K562 (cell line): ENCODE measurements at regions not wholly inside any gene's neighbourhood (a gene's known extent, or its start where the extent isn't known, plus 50 kb on each side); places are given as distances from the start of the nearest gene placed in this dataset.

Experiments
- ATAC-seq: fragments of 200-7000 bp; cut with Tn5 transposase; 3 replicates; pipeline ENCODE4 v1.9.1; 2020; ENCODE audit warnings: moderate library complexity
- BruUV-seq: library from RNA; stranded (reverse); fragments of 400-500 nt; replicated peaks from 2 replicates; lab custom pipeline; 2021; lab: Mats Ljungman, UMichigan
- CTCF ChIA-PET: fragments of 300-600 bp; formaldehyde crosslinking; extraction: SDS; loops from one replicate; lab custom pipeline; 2021; ENCODE audit warnings: low intra/inter-chr PET ratio; lab: Yijun Ruan, JAX
- POLR2A ChIA-PET: fragments of 300-600, 350-650 bp; sonication (Branson Sonifier 250); formaldehyde crosslinking; extraction: SDS; loops from one replicate; lab custom pipeline; 2021; ENCODE audit warnings: antibody characterized with exemption, inconsistent platforms; lab: Yijun Ruan, JAX
- DNase-seq, 4 experiments: peaks; one replicate each; pipeline versions ENCODE4 v3.0.0 to v3.0.0-alpha.2; 2011 to 2018; ENCODE audit warnings: low spot score in 3 of 4, mixed read lengths in 3 of 4; ENCODE audit errors: extremely low read depth in 1 of 4
- FAIRE-seq: peaks from 2 replicates; lab custom pipeline; 2011; peaks lifted over from hg19 to GRCh38; lab: Jason Lieb, UNC
- H2AFZ ChIP-seq: 2 replicates; pipeline ENCODE4 v1.6.0; 2011; ENCODE audit warnings: low read depth, low read length, control low read depth, inconsistent platforms
- H3K27ac ChIP-seq: fragments of 200-600 bp; 3 replicates; pipeline ENCODE4 v1.8.0; 2011; ENCODE audit warnings: low read depth, mild to moderate bottlenecking, control low read depth, inconsistent platforms, low read length, moderate library complexity, mixed read lengths; ENCODE audit errors: extremely low read depth
- H3K27me3 ChIP-seq, 2 experiments: fragments of 300-600 bp in 1 of 2; 2 replicates in 1 of 2; 3 replicates in 1 of 2; pipeline versions ENCODE4 v1.6.0 to v1.8.0; 2011; ENCODE audit warnings: inconsistent platforms in 2 of 2, low read length in 2 of 2, mild to moderate bottlenecking in 1 of 2, mixed read lengths in 1 of 2, moderate library complexity in 1 of 2; ENCODE audit not compliant: control insufficient read depth in 2 of 2, insufficient read depth in 2 of 2
- H3K36me3 ChIP-seq: fragments of 300-600 bp; 3 replicates; pipeline ENCODE4 v1.8.0; 2011; ENCODE audit warnings: mild to moderate bottlenecking, low read length, inconsistent platforms; ENCODE audit not compliant: control insufficient read depth, insufficient read depth
- H3K4me1 ChIP-seq, 2 experiments: fragments of 200-600 bp in 1 of 2; replicated peaks in 1 of 2; 2 replicates in 1 of 2; 3 replicates in 1 of 2; pipeline versions ENCODE4 v1.5.1 to v1.8.0; 2011; ENCODE audit warnings: inconsistent platforms in 2 of 2, low read length in 2 of 2, mild to moderate bottlenecking in 1 of 2, mixed read lengths in 1 of 2, moderate library complexity in 1 of 2; ENCODE audit not compliant: control insufficient read depth in 2 of 2, insufficient read depth in 2 of 2
- H3K4me2 ChIP-seq: 2 replicates; pipeline ENCODE4 v1.6.1; 2011; ENCODE audit warnings: low read length, control low read depth, inconsistent platforms, mixed read lengths; ENCODE audit not compliant: insufficient read depth
- H3K4me3 ChIP-seq: fragments of 200-600 bp; sonication (generic), shearing (Covaris generic); 2 replicates; pipeline ENCODE4 v1.5.1; 2016; ENCODE audit warnings: control low read depth, inconsistent platforms
- H3K79me2 ChIP-seq: fragments of 200-600 bp; 3 replicates; pipeline ENCODE4 v1.8.0; 2011; ENCODE audit warnings: low read length, inconsistent platforms; ENCODE audit not compliant: control insufficient read depth, insufficient read depth
- H3K9ac ChIP-seq, 2 experiments: 2 replicates each; pipeline versions ENCODE4 v1.6.0 to v1.6.1; 2011; ENCODE audit warnings: low read depth in 2 of 2, low read length in 2 of 2, control low read depth in 1 of 2, inconsistent platforms in 1 of 2, mild to moderate bottlenecking in 1 of 2, mixed read lengths in 1 of 2; ENCODE audit not compliant: insufficient read depth in 1 of 2
- H3K9me1 ChIP-seq: one replicate; pipeline ENCODE4 v1.6.0; 2011; ENCODE audit warnings: inconsistent platforms, mild to moderate bottlenecking, low read length, moderate library complexity; ENCODE audit not compliant: control insufficient read depth, insufficient read depth
- H3K9me3 ChIP-seq: replicated peaks from 2 replicates; pipeline ENCODE4 v1.5.1; 2011; ENCODE audit warnings: low read depth, low read length, inconsistent platforms; ENCODE audit not compliant: control insufficient read depth, insufficient read depth
- H4K20me1 ChIP-seq: replicated peaks from 2 replicates; pipeline ENCODE4 v1.6.1; 2011; ENCODE audit warnings: low read length, inconsistent platforms, mixed read lengths; ENCODE audit not compliant: control insufficient read depth, insufficient read depth
- MED1 ChIP-seq: sonication (generic); formaldehyde crosslinking; IDR thresholded peaks from 2 replicates; pipeline ENCODE4 v1.8.1; 2023; ENCODE audit warnings: missing genetic modification reagents, borderline replicate concordance
- NONO ChIP-seq, 2 experiments: fragments of 200-400 bp in 1 of 2; fragments of 450-650 bp in 1 of 2; formaldehyde crosslinking in 1 of 2; IDR thresholded peaks; 2 replicates each; pipeline ENCODE4 v1.6.1; 2017; ENCODE audit warnings: low read depth in 2 of 2, mild to moderate bottlenecking in 2 of 2, moderate library complexity in 2 of 2, low read length in 1 of 2
- NR2C2 ChIP-seq, 2 experiments: fragments of 200-800 bp in 1 of 2; sonication (Bioruptor generic) in 1 of 2; sonication (generic) in 1 of 2; formaldehyde crosslinking in 1 of 2; IDR thresholded peaks; 2 replicates each; pipeline versions ENCODE4 v1.6.1 to v1.8.0; 2016 to 2022; ENCODE audit warnings: mild to moderate bottlenecking in 1 of 2, missing compliant biosample characterization in 1 of 2, missing genetic modification characterization in 1 of 2, missing genetic modification reagents in 1 of 2
- PCBP1 ChIP-seq: fragments of 200-400 bp; formaldehyde crosslinking; IDR thresholded peaks from 2 replicates; pipeline ENCODE4 v1.6.1; 2018; ENCODE audit warnings: mild to moderate bottlenecking, low read depth, low read length; ENCODE audit not compliant: poor library complexity, severe bottlenecking
- SRSF7 ChIP-seq: fragments of 200-400 bp; formaldehyde crosslinking; optimal IDR thresholded peaks from 2 replicates; pipeline ENCODE3; 2017; ENCODE audit warnings: mild to moderate bottlenecking, low read depth, low read length
- TAF9B ChIP-seq: fragments of 450-650 bp; IDR thresholded peaks from 2 replicates; pipeline ENCODE4 v1.6.1; 2018; ENCODE audit warnings: mild to moderate bottlenecking; ENCODE audit not compliant: partially characterized antibody
- TGIF2 ChIP-seq: sonication (generic); formaldehyde crosslinking; IDR thresholded peaks from 2 replicates; pipeline ENCODE4 v1.8.1; 2022; ENCODE audit warnings: mild to moderate bottlenecking, missing genetic modification reagents, moderate library complexity
- WGBS: fragments of 100-300 bp; shearing (Covaris generic); methylation state at CpG from one replicate; pipeline ENCODE4 v1.1.6; 2016; ENCODE audit warnings: low coverage, mixed read lengths; ENCODE audit not compliant: insufficient coverage; ENCODE audit errors: missing lambda C conversion rate; 5-methylcytosine and 5-hydroxymethylcytosine counted together
- in situ Hi-C: fragments of 300-500 bp; cut with MboI; formaldehyde crosslinking; loops from 4 replicates; pipeline ENCODE4 v1.15.0; 2018; ENCODE audit warnings: inconsistent platforms, mixed read lengths
- intact Hi-C: fragments of 100-400 bp; cut with micrococcal nuclease; formaldehyde crosslinking; loops from 2 replicates; pipeline ENCODE4 v1.14.2; 2022
- TF ChIP-seq, protein P1 (sequence below): fragments of 200-800 bp; sonication (Bioruptor generic); IDR thresholded peaks from 2 replicates; pipeline ENCODE4 v1.6.1; 2017; ENCODE audit warnings: missing genetic modification characterization, missing compliant biosample characterization
- TF ChIP-seq, protein P2 (sequence below), 2 experiments: IDR thresholded peaks; 2 replicates each; pipeline ENCODE4 v1.6.1; 2012; ENCODE audit warnings: improper control_type of control experiment in 2 of 2, low read depth in 2 of 2, low read length in 2 of 2, borderline replicate concordance in 1 of 2

GRCh38 chr14:22460461-22461195 is 128.4 kb downstream of the DAD1 start (continued):
- TF ChIP-seq, protein P1, sequence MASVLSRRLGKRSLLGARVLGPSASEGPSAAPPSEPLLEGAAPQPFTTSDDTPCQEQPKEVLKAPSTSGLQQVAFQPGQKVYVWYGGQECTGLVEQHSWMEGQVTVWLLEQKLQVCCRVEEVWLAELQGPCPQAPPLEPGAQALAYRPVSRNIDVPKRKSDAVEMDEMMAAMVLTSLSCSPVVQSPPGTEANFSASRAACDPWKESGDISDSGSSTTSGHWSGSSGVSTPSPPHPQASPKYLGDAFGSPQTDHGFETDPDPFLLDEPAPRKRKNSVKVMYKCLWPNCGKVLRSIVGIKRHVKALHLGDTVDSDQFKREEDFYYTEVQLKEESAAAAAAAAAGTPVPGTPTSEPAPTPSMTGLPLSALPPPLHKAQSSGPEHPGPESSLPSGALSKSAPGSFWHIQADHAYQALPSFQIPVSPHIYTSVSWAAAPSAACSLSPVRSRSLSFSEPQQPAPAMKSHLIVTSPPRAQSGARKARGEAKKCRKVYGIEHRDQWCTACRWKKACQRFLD, result peak; percentile 62; the same call in 1 of the 2 replicates
- TF ChIP-seq MED1 (CRISPR knock-in tag), result no peak

GRCh38 chr14:22458737-22459136 is 130.3 kb downstream of the DAD1 start:
- in situ Hi-C loops, result no loop called here

More at GRCh38 chr14:22458737-22459136, 130.3 kb downstream of the DAD1 start:
- Histone ChIP-seq H3K79me2 (no peaks in the 10 kb centered on the region), H3K4me1 (peaks cover 0 to 3% of the 10 kb centered on the region in 2 experiments; a peak in 3 of 5 replicates), H3K27ac (no peak overlapping the region), H3K9me1 (no peaks in the 10 kb centered on the region), H3K36me3 (no peaks in the 10 kb centered on the region), H2AFZ (no peak overlapping the region), H3K9ac (no peak overlapping the region), H4K20me1 (no peaks in the 10 kb centered on the region), H3K4me2 (no peak overlapping the region), H3K9me3 (no peaks in the 10 kb centered on the region), H3K27me3 (no peaks in the 10 kb centered on the region), H3K4me3 (no peak overlapping the region)
- no peak for DNase-seq
- no peak for FAIRE-seq
- CTCF ChIA-PET, result no interaction called here
- no peak for ATAC-seq
- intact Hi-C loops, result no loop called here
- WGBS, result no CpG with 5 or more reads among the region's 2 CpGs
- POLR2A ChIA-PET, result interaction anchor here (1.3 kb wide), 1 partner anchor 12 kb away, joined by 3 read pairs; no protein-coding TSS in a partner anchor
- BruUV-seq, result no TSS peak
- no peak for TF ChIP-seq NR2C2 (CRISPR knock-in tag; IDR thresholded peaks at IDR 0.05)
- TF ChIP-seq NR2C2 (tag; IDR thresholded peaks at IDR 0.05), result no peak
- no peak for TF ChIP-seq TGIF2 (CRISPR knock-in tag)
- no peak for TF ChIP-seq PCBP1
- TF ChIP-seq SRSF7, result no peak
- TF ChIP-seq TAF9B, result no peak
- TF ChIP-seq, protein P2, sequence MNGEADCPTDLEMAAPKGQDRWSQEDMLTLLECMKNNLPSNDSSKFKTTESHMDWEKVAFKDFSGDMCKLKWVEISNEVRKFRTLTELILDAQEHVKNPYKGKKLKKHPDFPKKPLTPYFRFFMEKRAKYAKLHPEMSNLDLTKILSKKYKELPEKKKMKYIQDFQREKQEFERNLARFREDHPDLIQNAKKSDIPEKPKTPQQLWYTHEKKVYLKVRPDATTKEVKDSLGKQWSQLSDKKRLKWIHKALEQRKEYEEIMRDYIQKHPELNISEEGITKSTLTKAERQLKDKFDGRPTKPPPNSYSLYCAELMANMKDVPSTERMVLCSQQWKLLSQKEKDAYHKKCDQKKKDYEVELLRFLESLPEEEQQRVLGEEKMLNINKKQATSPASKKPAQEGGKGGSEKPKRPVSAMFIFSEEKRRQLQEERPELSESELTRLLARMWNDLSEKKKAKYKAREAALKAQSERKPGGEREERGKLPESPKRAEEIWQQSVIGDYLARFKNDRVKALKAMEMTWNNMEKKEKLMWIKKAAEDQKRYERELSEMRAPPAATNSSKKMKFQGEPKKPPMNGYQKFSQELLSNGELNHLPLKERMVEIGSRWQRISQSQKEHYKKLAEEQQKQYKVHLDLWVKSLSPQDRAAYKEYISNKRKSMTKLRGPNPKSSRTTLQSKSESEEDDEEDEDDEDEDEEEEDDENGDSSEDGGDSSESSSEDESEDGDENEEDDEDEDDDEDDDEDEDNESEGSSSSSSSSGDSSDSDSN (IDR thresholded peaks at IDR 0.05; ENCODE audit: borderline replicate concordance in 1 of 2, low read depth in 2 of 2, low read length in 2 of 2), result no peak
- no peak for TF ChIP-seq NONO (IDR thresholded peaks at IDR 0.05; ENCODE audit: low read depth in 2 of 2, low read length in 1 of 2)
